ENCODE measurements at regions not wholly inside any gene's neighbourhood (a gene's known extent, or its start where the extent isn't known, plus 50 kb on each side); places are given as distances from the start of the nearest gene placed in this dataset.

DNA sequence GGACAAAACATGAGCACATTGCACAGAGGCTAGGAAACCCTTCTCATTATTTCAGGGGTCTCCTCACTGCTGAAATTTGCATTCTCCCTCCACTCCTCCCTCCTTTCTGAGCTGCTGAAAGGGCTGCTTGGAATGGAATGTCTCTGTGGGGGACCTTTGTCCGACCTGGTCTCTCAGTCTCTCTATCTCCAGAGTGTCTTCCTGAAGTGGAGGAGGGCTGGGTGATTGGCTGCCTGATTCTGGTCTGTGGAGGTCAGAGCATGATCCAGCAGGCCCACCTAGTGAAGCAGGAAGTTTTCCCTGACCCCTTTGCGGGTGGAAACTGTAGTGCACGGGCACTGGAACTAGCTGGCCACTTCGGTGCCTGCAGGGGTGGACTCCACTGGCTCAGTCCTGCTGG lies 560.5 kb upstream of the HS6ST1 start:
- TF ChIP-seq TRIM24 (IDR thresholded peaks at IDR 0.05) (no peak), MAFK (IDR thresholded peaks at IDR 0.05; ENCODE audit: low read length) (no peak)
